ENCODE measurements at regions not wholly inside any gene's neighbourhood (a gene's known extent, or its start where the extent isn't known, plus 50 kb on each side); places are given as distances from the start of the nearest gene placed in this dataset.

DNA sequence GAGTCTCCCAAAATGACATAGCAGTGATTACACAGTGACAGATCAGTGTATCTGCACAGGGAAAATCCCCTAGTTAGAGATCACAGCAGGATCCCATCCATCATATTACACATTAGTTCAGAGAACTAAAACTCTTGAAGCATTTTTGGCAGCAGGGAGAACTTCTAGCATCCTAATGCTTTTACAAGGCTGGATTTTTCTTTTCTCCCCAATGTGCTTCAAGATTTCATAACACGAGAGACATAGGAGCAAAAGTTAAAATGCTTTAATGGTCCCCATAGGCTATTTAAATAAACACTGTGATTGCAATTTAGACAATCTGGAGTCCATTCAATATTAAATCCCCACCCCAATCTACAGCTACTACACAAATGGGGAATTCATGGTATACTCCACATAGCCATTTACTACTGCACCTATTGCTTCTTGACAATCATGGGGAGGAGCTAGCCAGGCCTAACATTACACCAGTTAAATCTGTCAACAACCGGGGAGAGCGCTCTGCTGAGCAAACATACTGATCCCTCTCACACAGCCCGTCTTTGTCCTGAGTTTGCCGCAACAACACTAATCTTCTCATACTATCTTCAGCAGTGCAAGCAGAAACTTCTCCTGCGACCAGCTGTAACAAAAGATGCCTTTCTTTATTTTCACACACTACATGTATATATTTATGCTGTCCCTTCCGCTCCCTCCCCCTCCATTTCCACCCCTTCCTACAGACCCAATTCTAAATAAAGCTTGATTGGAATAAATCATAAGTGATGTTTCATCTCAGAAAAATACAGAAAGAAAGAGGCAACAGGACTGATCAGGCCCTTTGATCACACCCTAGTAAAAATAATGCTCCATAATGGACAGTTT is 120.3 kb upstream of the SOX5 start:
- TF ChIP-seq, protein P1, sequence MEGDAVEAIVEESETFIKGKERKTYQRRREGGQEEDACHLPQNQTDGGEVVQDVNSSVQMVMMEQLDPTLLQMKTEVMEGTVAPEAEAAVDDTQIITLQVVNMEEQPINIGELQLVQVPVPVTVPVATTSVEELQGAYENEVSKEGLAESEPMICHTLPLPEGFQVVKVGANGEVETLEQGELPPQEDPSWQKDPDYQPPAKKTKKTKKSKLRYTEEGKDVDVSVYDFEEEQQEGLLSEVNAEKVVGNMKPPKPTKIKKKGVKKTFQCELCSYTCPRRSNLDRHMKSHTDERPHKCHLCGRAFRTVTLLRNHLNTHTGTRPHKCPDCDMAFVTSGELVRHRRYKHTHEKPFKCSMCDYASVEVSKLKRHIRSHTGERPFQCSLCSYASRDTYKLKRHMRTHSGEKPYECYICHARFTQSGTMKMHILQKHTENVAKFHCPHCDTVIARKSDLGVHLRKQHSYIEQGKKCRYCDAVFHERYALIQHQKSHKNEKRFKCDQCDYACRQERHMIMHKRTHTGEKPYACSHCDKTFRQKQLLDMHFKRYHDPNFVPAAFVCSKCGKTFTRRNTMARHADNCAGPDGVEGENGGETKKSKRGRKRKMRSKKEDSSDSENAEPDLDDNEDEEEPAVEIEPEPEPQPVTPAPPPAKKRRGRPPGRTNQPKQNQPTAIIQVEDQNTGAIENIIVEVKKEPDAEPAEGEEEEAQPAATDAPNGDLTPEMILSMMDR (IDR thresholded peaks at IDR 0.05 in 8 of 11, conservative IDR thresholded peaks at IDR 0.05 in 3 of 11), result no peak
- no peak for TF ChIP-seq POLR2AphosphoS5 (IDR thresholded peaks at IDR 0.05)
- TF ChIP-seq POLR2A (IDR thresholded peaks at IDR 0.05), result no peak
- WGBS, 5 donors, result 79 to 88% (median 85%) methylated on average over 7 of the region's 7 CpGs
- H3K36me3 ChIP-seq, result no peaks in the 10 kb centered on the region
- no peaks in the 10 kb centered on the region for H3K9me3 ChIP-seq
- intact Hi-C loops (cut with DNase I; ENCODE audit: low total_unique reads), result no loop called here
- H3K4me1 ChIP-seq, result no peaks in the 10 kb centered on the region
- H3K4me3 ChIP-seq, result no peak overlapping the region
- no peaks in the 10 kb centered on the region for H3K27me3 ChIP-seq (replicated peaks in 1 of 7)
- H3K27ac ChIP-seq, result no peak overlapping the region
- no peak for DNase-seq

DNA sequence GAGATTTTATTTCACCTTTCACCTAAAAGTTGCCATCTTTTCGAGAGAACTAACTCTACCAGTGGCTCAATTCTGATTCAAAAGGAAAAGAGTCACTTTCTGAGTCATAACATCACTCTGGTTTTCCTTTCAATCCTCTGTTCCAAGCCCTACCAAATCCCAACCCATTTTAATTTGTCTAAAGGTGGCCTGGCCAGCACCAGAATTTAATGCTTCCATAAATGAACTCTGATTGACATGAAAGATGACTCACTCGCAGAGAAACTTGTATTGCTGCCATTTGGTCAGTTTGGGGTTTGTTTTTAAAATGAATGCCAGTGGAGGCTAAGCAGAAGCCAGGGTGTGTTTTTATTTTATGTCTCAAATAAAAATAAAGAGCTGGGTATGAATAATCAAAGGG is 117.4 kb upstream of the SOX5 start:
- Histone ChIP-seq H3K36me3 (no peaks in the 10 kb centered on the region), H3K4me3 (no peak overlapping the region), H3K4me1 (no peaks in the 10 kb centered on the region), H3K27me3 (replicated peaks in 1 of 7) (no peaks in the 10 kb centered on the region), H3K9me3 (no peaks in the 10 kb centered on the region), H3K27ac (no peak overlapping the region)
- TF ChIP-seq POLR2AphosphoS5 (IDR thresholded peaks at IDR 0.05), result no peak
- TF ChIP-seq, protein P1 (IDR thresholded peaks at IDR 0.05 in 8 of 11, conservative IDR thresholded peaks at IDR 0.05 in 3 of 11), result no peak
- no peak for TF ChIP-seq POLR2A (IDR thresholded peaks at IDR 0.05)
- 83 to 96% (median 86%) methylated on average over 2 of the region's 2 CpGs for WGBS, 5 donors
- intact Hi-C loops (cut with DNase I; ENCODE audit: low total_unique reads), result no loop called here
- no peak for DNase-seq

DNA sequence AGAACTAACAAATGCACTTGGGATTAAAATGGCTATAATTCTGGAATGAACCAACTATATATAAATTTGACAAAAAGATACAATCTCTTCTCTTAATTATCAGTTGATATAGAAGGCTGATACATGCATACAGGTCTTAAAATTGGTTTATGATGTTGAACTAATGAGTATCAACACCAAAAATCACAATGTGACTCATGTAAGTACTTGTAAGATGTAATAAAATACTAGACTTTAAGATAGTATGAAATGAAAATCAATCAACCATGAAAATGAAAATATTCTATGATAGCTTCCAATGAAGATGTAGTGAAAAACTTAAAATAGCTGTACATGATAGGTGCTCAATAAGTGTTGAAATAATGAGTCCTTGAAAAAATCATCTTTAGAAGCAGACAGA is 116.6 kb upstream of the SOX5 start:
- no peaks in the 10 kb centered on the region for H3K36me3 ChIP-seq
- no peak overlapping the region for H3K4me3 ChIP-seq
- no peak for DNase-seq
- intact Hi-C loops (cut with DNase I; ENCODE audit: low total_unique reads), result no loop called here
- H3K4me1 ChIP-seq, result no peaks in the 10 kb centered on the region
- no peak for TF ChIP-seq POLR2A (IDR thresholded peaks at IDR 0.05)
- TF ChIP-seq POLR2AphosphoS5 (IDR thresholded peaks at IDR 0.05), result no peak
- no peak overlapping the region for H3K27ac ChIP-seq
- H3K9me3 ChIP-seq, result no peaks in the 10 kb centered on the region
- H3K27me3 ChIP-seq (replicated peaks in 1 of 7), result no peaks in the 10 kb centered on the region

DNA sequence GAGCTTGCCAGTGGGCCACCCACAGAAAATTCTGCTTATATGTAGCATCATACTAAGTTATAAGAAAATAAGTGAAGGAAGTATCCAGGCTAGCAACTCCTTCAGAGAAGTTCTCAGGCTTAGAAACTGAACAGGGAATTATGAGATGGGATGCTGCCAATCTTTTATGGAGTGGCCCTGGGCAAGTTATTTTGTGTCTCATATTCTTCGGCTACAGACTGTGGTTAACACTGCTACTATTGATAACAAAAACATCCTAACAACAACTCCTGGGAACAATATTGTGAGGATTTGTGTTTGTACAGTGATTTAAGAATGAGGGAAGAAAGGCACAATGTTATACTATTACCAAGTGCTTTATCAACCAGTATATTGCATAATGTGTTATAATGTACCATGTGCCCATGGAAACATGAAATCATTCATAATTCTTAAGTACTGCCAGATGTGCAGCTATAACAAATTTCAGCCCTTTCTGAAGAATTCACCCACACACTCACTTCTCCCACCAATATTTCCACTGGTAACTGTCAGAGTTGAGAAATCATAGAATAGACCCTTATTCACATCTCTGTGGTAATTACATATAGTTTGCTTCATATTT is 113.3 kb upstream of the SOX5 start:
- Histone ChIP-seq H3K4me1 (no peaks in the 10 kb centered on the region), H3K27ac (no peak overlapping the region), H3K27me3 (replicated peaks in 1 of 7) (no peaks in the 10 kb centered on the region), H3K36me3 (no peaks in the 10 kb centered on the region), H3K9me3 (no peaks in the 10 kb centered on the region), H3K4me3 (no peak overlapping the region)
- 89 to 100% (median 92%) methylated on average over 1 of the region's 1 CpG for WGBS, 5 donors
- intact Hi-C loops (cut with DNase I; ENCODE audit: low total_unique reads), result no loop called here
- no peak for TF ChIP-seq POLR2A (IDR thresholded peaks at IDR 0.05)
- TF ChIP-seq, protein P1 (IDR thresholded peaks at IDR 0.05 in 8 of 11, conservative IDR thresholded peaks at IDR 0.05 in 3 of 11), result no peak
- no peak for TF ChIP-seq POLR2AphosphoS5 (IDR thresholded peaks at IDR 0.05)
- no peak for DNase-seq

Data from spleen (tissue), 11 donors.